Ishikawa (cell line): ENCODE measurements at regions not wholly inside any gene's neighbourhood (a gene's known extent, or its start where the extent isn't known, plus 50 kb on each side); places are given as distances from the start of the nearest gene placed in this dataset.

Experiments used
- RAD21 ChIP-seq: IDR thresholded peaks from 2 replicates; pipeline ENCODE4 v1.6.1; 2012; ENCODE audit warnings: low read depth
- YY1 ChIP-seq: IDR thresholded peaks from 2 replicates; pipeline ENCODE4 v1.6.1; 2012; ENCODE audit warnings: low read depth

GRCh38 chr18:60197671-60198462, 174.7 kb downstream of the MC4R start:
- TF ChIP-seq YY1 (no peak), RAD21 (no peak)
